ENCODE measurements at regions not wholly inside any gene's neighbourhood (a gene's known extent, or its start where the extent isn't known, plus 50 kb on each side); places are given as distances from the start of the nearest gene placed in this dataset.

- H3K36me3 ChIP-seq, result no peaks in the 10 kb centered on the region
- TF ChIP-seq, protein P1, sequence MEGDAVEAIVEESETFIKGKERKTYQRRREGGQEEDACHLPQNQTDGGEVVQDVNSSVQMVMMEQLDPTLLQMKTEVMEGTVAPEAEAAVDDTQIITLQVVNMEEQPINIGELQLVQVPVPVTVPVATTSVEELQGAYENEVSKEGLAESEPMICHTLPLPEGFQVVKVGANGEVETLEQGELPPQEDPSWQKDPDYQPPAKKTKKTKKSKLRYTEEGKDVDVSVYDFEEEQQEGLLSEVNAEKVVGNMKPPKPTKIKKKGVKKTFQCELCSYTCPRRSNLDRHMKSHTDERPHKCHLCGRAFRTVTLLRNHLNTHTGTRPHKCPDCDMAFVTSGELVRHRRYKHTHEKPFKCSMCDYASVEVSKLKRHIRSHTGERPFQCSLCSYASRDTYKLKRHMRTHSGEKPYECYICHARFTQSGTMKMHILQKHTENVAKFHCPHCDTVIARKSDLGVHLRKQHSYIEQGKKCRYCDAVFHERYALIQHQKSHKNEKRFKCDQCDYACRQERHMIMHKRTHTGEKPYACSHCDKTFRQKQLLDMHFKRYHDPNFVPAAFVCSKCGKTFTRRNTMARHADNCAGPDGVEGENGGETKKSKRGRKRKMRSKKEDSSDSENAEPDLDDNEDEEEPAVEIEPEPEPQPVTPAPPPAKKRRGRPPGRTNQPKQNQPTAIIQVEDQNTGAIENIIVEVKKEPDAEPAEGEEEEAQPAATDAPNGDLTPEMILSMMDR (IDR thresholded peaks at IDR 0.05), result no peak
- H3K27ac ChIP-seq, result no peak overlapping the region
- H3K27me3 ChIP-seq, result no peaks in the 10 kb centered on the region
- H3K4me3 ChIP-seq (ENCODE audit: low read depth in 1 of 2, low read length in 1 of 2), result no peak overlapping the region
- H3K9me3 ChIP-seq, result no peaks in the 10 kb centered on the region
- no peaks in the 10 kb centered on the region for H3K4me1 ChIP-seq (ENCODE audit: control insufficient read depth in 1 of 2, insufficient read depth in 1 of 2, low read depth in 1 of 2, low read length in 1 of 2)
Observed at GRCh38 chr2:173605994-173606393, 251.3 kb downstream of the CDCA7 start.

DNA sequence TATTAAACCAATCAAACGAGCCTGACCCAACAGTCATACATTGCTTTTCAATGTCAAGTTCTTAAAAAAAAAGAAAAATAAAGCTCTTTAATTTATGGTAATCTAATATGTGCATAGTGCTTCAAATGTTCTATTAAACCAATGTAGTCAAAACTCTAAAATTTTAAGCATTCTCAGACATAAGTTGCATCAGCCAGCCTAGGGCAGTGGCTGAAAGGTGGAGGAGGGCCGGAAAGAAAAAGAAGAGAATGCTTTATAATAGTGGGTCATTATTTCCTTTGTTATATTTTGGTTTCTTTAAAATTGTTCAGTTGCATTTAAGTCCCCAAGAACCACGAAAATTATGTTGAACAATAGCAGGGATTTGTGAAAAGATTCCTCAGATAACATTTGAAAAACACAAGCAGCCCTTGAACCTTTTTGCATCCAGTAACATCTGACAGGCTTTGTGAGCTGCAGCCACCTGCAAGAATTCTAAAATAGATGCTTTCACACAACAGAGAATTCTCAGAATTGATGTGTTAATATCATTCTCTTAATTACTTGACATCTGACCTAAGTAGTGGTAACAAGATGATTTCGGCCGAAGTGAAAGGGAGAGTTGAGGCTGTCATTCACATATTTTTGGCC, 252.1 kb downstream of the CDCA7 start:
- H3K4me1 ChIP-seq (ENCODE audit: control insufficient read depth in 1 of 2, insufficient read depth in 1 of 2, low read depth in 1 of 2, low read length in 1 of 2), result no peaks in the 10 kb centered on the region
- no peak overlapping the region for H3K27ac ChIP-seq
- H3K9me3 ChIP-seq, result no peaks in the 10 kb centered on the region
- H3K27me3 ChIP-seq, result no peaks in the 10 kb centered on the region
- TF ChIP-seq, protein P1 (IDR thresholded peaks at IDR 0.05), result no peak
- H3K36me3 ChIP-seq, result no peaks in the 10 kb centered on the region
- no peak overlapping the region for H3K4me3 ChIP-seq (ENCODE audit: low read depth in 1 of 2, low read length in 1 of 2)

- no peaks in the 10 kb centered on the region for H3K27me3 ChIP-seq
- no peaks in the 10 kb centered on the region for H3K36me3 ChIP-seq
- no peak overlapping the region for H3K27ac ChIP-seq
- H3K4me3 ChIP-seq (ENCODE audit: low read depth in 1 of 2, low read length in 1 of 2), result no peak overlapping the region
- no peaks in the 10 kb centered on the region for H3K9me3 ChIP-seq
- no peaks in the 10 kb centered on the region for H3K4me1 ChIP-seq (ENCODE audit: control insufficient read depth in 1 of 2, insufficient read depth in 1 of 2, low read depth in 1 of 2, low read length in 1 of 2)
- TF ChIP-seq, protein P1 (IDR thresholded peaks at IDR 0.05), result no peak
Observed at GRCh38 chr2:173607606-173608311, 253.1 kb downstream of the CDCA7 start.

DNA sequence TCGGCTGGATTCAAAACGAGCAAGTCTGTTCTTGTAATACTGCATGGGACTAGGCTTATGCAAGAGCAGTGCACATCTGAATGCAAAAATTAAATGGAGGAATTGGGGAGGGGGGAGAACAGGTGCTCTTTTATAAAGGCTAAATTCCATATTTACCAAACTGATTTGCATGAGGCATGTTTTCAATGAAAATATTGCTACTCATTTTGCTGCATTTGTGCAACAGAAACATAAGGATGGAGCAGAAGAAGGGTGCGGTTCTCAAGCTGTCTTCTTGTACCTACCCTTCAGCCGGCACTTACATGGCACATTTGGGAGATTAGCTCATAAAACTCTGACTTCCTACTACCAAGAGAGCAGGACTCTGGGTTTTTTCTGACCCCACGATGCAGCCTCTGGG, 256.4 kb downstream of the CDCA7 start:
- Histone ChIP-seq H3K4me1 (ENCODE audit: control insufficient read depth in 1 of 2, insufficient read depth in 1 of 2, low read depth in 1 of 2, low read length in 1 of 2) (no peaks in the 10 kb centered on the region), H3K4me3 (ENCODE audit: low read depth in 1 of 2, low read length in 1 of 2) (no peak overlapping the region), H3K36me3 (no peaks in the 10 kb centered on the region), H3K27me3 (peaks cover 7% of the 10 kb centered on the region), H3K9me3 (no peaks in the 10 kb centered on the region), H3K27ac (no peak overlapping the region)
- TF ChIP-seq, protein P1 (IDR thresholded peaks at IDR 0.05), result no peak

- H3K9me3 ChIP-seq, result no peaks in the 10 kb centered on the region
- no peak overlapping the region for H3K4me3 ChIP-seq (ENCODE audit: low read depth in 1 of 2, low read length in 1 of 2)
- TF ChIP-seq, protein P1 (IDR thresholded peaks at IDR 0.05), result no peak
- H3K27ac ChIP-seq, result no peak overlapping the region
- H3K36me3 ChIP-seq, result no peaks in the 10 kb centered on the region
- H3K27me3 ChIP-seq, result peaks cover 7% of the 10 kb centered on the region
- H3K4me1 ChIP-seq (ENCODE audit: control insufficient read depth in 1 of 2, insufficient read depth in 1 of 2, low read depth in 1 of 2, low read length in 1 of 2), result no peaks in the 10 kb centered on the region
Observed at GRCh38 chr2:173612354-173612753, 257.7 kb downstream of the CDCA7 start.
